ENCODE measurements at regions not wholly inside any gene's neighbourhood (a gene's known extent, or its start where the extent isn't known, plus 50 kb on each side); places are given as distances from the start of the nearest gene placed in this dataset.

- no peaks in the 10 kb centered on the region for H3K27me3 ChIP-seq (ENCODE audit: control insufficient read depth, insufficient read depth, low read length)
- no peaks in the 10 kb centered on the region for H3K36me3 ChIP-seq (ENCODE audit: control insufficient read depth, insufficient read depth, low read length)
- H3K27ac ChIP-seq (ENCODE audit: low read depth, low read length): no peak overlapping the region
- WGBS (ENCODE audit: insufficient coverage): 88% methylated on average over 5 of the region's 7 CpGs
- H3K9me3 ChIP-seq (ENCODE audit: control insufficient read depth, insufficient read depth, low read length): no peaks in the 10 kb centered on the region
- DNase-seq (ENCODE audit: low read depth in 4 of 6, low spot score in 6 of 6): no peak
- peaks cover 12% of the 10 kb centered on the region for H3K4me1 ChIP-seq (ENCODE audit: control insufficient read depth, insufficient read depth, low read length)
- H3K4me3 ChIP-seq (ENCODE audit: low read depth, low read length): no peak overlapping the region
Measured at GRCh38 chr7:45980181-45980905, 59.3 kb upstream of the IGFBP3 start.

- Histone ChIP-seq H3K9me3 (ENCODE audit: control insufficient read depth, insufficient read depth, low read length) (no peaks in the 10 kb centered on the region), H3K27me3 (ENCODE audit: control insufficient read depth, insufficient read depth, low read length) (no peaks in the 10 kb centered on the region), H3K4me1 (ENCODE audit: control insufficient read depth, insufficient read depth, low read length) (peaks cover 17% of the 10 kb centered on the region), H3K27ac (ENCODE audit: low read depth, low read length) (no peak overlapping the region), H3K4me3 (ENCODE audit: low read depth, low read length) (no peak overlapping the region), H3K36me3 (ENCODE audit: control insufficient read depth, insufficient read depth, low read length) (no peaks in the 10 kb centered on the region)
- 95% methylated on average over 5 of the region's 7 CpGs for WGBS (ENCODE audit: insufficient coverage)
- no peak for DNase-seq (ENCODE audit: low read depth in 4 of 6, low spot score in 6 of 6)
Measured at GRCh38 chr7:45979275-45980180, 58.5 kb upstream of the IGFBP3 start.

GRCh38 chr7:45978731-45979211 is 57.7 kb upstream of the IGFBP3 start:
- H3K36me3 ChIP-seq (ENCODE audit: control insufficient read depth, insufficient read depth, low read length): no peaks in the 10 kb centered on the region
- peak overlapping the region; percentile 12 for H3K27ac ChIP-seq (ENCODE audit: low read depth, low read length)
- no peak overlapping the region for H3K4me3 ChIP-seq (ENCODE audit: low read depth, low read length)
- H3K4me1 ChIP-seq (ENCODE audit: control insufficient read depth, insufficient read depth, low read length): peaks cover 24% of the 10 kb centered on the region
- 72% methylated on average over 2 of the region's 2 CpGs for WGBS (ENCODE audit: insufficient coverage)
- no peaks in the 10 kb centered on the region for H3K9me3 ChIP-seq (ENCODE audit: control insufficient read depth, insufficient read depth, low read length)
- DNase-seq (ENCODE audit: low read depth in 4 of 6, low spot score in 6 of 6): peak in 1 of 6 donors; percentile 25
- H3K27me3 ChIP-seq (ENCODE audit: control insufficient read depth, insufficient read depth, low read length): no peaks in the 10 kb centered on the region

- Histone ChIP-seq H3K9me3 (ENCODE audit: control insufficient read depth, insufficient read depth, low read length) (no peaks in the 10 kb centered on the region), H3K4me1 (ENCODE audit: control insufficient read depth, insufficient read depth, low read length) (peaks cover 27% of the 10 kb centered on the region), H3K27me3 (ENCODE audit: control insufficient read depth, insufficient read depth, low read length) (no peaks in the 10 kb centered on the region), H3K36me3 (ENCODE audit: control insufficient read depth, insufficient read depth, low read length) (no peaks in the 10 kb centered on the region), H3K4me3 (ENCODE audit: low read depth, low read length) (no peak overlapping the region), H3K27ac (ENCODE audit: low read depth, low read length) (peak overlapping the region; percentile 12)
- DNase-seq (ENCODE audit: low read depth in 4 of 6, low spot score in 6 of 6): peak in 2 of 6 donors; percentile 43 to 44
- 18% methylated on average over 8 of the region's 11 CpGs for WGBS (ENCODE audit: insufficient coverage)
Measured at GRCh38 chr7:45978010-45978681, 57.1 kb upstream of the IGFBP3 start.

GRCh38 chr7:45977256-45977780 is 56.2 kb upstream of the IGFBP3 start:
- H3K9me3 ChIP-seq (ENCODE audit: control insufficient read depth, insufficient read depth, low read length): no peaks in the 10 kb centered on the region
- DNase-seq (ENCODE audit: low read depth in 4 of 6, low spot score in 6 of 6): no peak
- peaks cover 27% of the 10 kb centered on the region for H3K4me1 ChIP-seq (ENCODE audit: control insufficient read depth, insufficient read depth, low read length)
- no peaks in the 10 kb centered on the region for H3K36me3 ChIP-seq (ENCODE audit: control insufficient read depth, insufficient read depth, low read length)
- H3K27me3 ChIP-seq (ENCODE audit: control insufficient read depth, insufficient read depth, low read length): no peaks in the 10 kb centered on the region
- H3K27ac ChIP-seq (ENCODE audit: low read depth, low read length): no peak overlapping the region
- WGBS (ENCODE audit: insufficient coverage): no CpG with 5 or more reads among the region's 4 CpGs
- H3K4me3 ChIP-seq (ENCODE audit: low read depth, low read length): no peak overlapping the region

- H3K4me1 ChIP-seq (ENCODE audit: control insufficient read depth, insufficient read depth, low read length): peaks cover 27% of the 10 kb centered on the region
- no peaks in the 10 kb centered on the region for H3K36me3 ChIP-seq (ENCODE audit: control insufficient read depth, insufficient read depth, low read length)
- no peak overlapping the region for H3K27ac ChIP-seq (ENCODE audit: low read depth, low read length)
- no peak for DNase-seq (ENCODE audit: low read depth in 4 of 6, low spot score in 6 of 6)
- 87% methylated on average over 3 of the region's 3 CpGs for WGBS (ENCODE audit: insufficient coverage)
- no peaks in the 10 kb centered on the region for H3K27me3 ChIP-seq (ENCODE audit: control insufficient read depth, insufficient read depth, low read length)
- no peaks in the 10 kb centered on the region for H3K9me3 ChIP-seq (ENCODE audit: control insufficient read depth, insufficient read depth, low read length)
- H3K4me3 ChIP-seq (ENCODE audit: low read depth, low read length): no peak overlapping the region
Measured at GRCh38 chr7:45976485-45976856, 55.4 kb upstream of the IGFBP3 start.

GRCh38 chr7:45975847-45976484 is 54.9 kb upstream of the IGFBP3 start:
- H3K27me3 ChIP-seq (ENCODE audit: control insufficient read depth, insufficient read depth, low read length): no peaks in the 10 kb centered on the region
- H3K4me1 ChIP-seq (ENCODE audit: control insufficient read depth, insufficient read depth, low read length): peaks cover 27% of the 10 kb centered on the region
- H3K4me3 ChIP-seq (ENCODE audit: low read depth, low read length): no peak overlapping the region
- H3K27ac ChIP-seq (ENCODE audit: low read depth, low read length): no peak overlapping the region
- no peaks in the 10 kb centered on the region for H3K9me3 ChIP-seq (ENCODE audit: control insufficient read depth, insufficient read depth, low read length)
- no peak for DNase-seq (ENCODE audit: low read depth in 4 of 6, low spot score in 6 of 6)
- H3K36me3 ChIP-seq (ENCODE audit: control insufficient read depth, insufficient read depth, low read length): no peaks in the 10 kb centered on the region
- 94% methylated on average over 8 of the region's 8 CpGs for WGBS (ENCODE audit: insufficient coverage)

- no peak overlapping the region for H3K27ac ChIP-seq (ENCODE audit: low read depth, low read length)
- H3K4me1 ChIP-seq (ENCODE audit: control insufficient read depth, insufficient read depth, low read length): peaks cover 27% of the 10 kb centered on the region
- H3K27me3 ChIP-seq (ENCODE audit: control insufficient read depth, insufficient read depth, low read length): no peaks in the 10 kb centered on the region
- H3K4me3 ChIP-seq (ENCODE audit: low read depth, low read length): no peak overlapping the region
- no peaks in the 10 kb centered on the region for H3K36me3 ChIP-seq (ENCODE audit: control insufficient read depth, insufficient read depth, low read length)
- H3K9me3 ChIP-seq (ENCODE audit: control insufficient read depth, insufficient read depth, low read length): no peaks in the 10 kb centered on the region
- no peak for DNase-seq (ENCODE audit: low read depth in 4 of 6, low spot score in 6 of 6)
- 60% methylated on average over 1 of the region's 1 CpG for WGBS (ENCODE audit: insufficient coverage)
Measured at GRCh38 chr7:45975367-45975766, 54.3 kb upstream of the IGFBP3 start.

Data from spinal cord (tissue), 9 donors.